Ovary (tissue), 3 donors: ENCODE measurements at regions not wholly inside any gene's neighbourhood (a gene's known extent, or its start where the extent isn't known, plus 50 kb on each side); places are given as distances from the start of the nearest gene placed in this dataset.

Experiments
- CTCF ChIP-seq, 3 donors: fragments of 450-650 bp in 2 of 3; fragments of 200-600 bp in 1 of 3; IDR thresholded peaks; one replicate each; pipeline versions ENCODE4 v1.5.1 to v1.8.0; 2016 to 2022; ENCODE audit warnings: antibody characterized with exemption in 3 of 3, mild to moderate bottlenecking in 1 of 3
- EP300 ChIP-seq: sonication (generic); formaldehyde crosslinking; IDR thresholded peaks from one replicate; pipeline ENCODE4 v1.6.1; 2017; ENCODE audit warnings: antibody characterized with exemption
- POLR2A ChIP-seq: fragments of 450-650 bp; IDR thresholded peaks from one replicate; pipeline ENCODE4 v1.6.1; 2017; ENCODE audit warnings: antibody characterized with exemption, mild to moderate bottlenecking, moderate library complexity
- donor health status: DM: no; HTN: no; CAD: no.

GRCh38 chr20:4633379-4633778 lies 52.9 kb upstream of the PRNP start:
- no peak for TF ChIP-seq CTCF (IDR thresholded peaks at IDR 0.05)
- TF ChIP-seq EP300: no peak
- no peak for TF ChIP-seq POLR2A
